ENCODE measurements at regions not wholly inside any gene's neighbourhood (a gene's known extent, or its start where the extent isn't known, plus 50 kb on each side); places are given as distances from the start of the nearest gene placed in this dataset.

DNA sequence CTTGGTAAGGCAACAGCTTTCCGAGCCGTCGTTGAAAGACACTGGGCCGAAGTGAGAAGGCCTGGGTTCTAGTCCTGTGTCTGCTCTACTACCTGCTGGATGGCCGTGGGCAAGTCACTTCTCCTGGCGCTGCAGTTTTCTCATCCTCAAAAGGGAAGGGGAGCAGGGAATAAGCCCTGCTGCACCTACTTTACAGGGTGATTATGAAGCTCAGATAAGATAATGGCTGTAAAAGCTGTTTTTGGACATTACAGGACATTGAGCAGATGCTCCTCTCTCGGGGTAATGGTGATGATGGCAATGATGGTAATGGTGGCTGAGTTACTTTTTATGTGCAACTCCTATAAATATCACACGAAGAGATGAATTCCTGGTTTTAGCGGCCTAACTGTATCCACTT, 152.6 kb downstream of the FAM43A start:
- POLR2A ChIA-PET, result no interaction called here
- no peak for DNase-seq (ENCODE audit: low read depth, low spot score)
- no peak overlapping the region for H3K27ac ChIP-seq (ENCODE audit: low read depth, low read length)
- H3K27me3 ChIP-seq (ENCODE audit: control insufficient read depth, insufficient read depth, low read length), result peaks cover 13% of the 10 kb centered on the region
- TF ChIP-seq, protein P1, sequence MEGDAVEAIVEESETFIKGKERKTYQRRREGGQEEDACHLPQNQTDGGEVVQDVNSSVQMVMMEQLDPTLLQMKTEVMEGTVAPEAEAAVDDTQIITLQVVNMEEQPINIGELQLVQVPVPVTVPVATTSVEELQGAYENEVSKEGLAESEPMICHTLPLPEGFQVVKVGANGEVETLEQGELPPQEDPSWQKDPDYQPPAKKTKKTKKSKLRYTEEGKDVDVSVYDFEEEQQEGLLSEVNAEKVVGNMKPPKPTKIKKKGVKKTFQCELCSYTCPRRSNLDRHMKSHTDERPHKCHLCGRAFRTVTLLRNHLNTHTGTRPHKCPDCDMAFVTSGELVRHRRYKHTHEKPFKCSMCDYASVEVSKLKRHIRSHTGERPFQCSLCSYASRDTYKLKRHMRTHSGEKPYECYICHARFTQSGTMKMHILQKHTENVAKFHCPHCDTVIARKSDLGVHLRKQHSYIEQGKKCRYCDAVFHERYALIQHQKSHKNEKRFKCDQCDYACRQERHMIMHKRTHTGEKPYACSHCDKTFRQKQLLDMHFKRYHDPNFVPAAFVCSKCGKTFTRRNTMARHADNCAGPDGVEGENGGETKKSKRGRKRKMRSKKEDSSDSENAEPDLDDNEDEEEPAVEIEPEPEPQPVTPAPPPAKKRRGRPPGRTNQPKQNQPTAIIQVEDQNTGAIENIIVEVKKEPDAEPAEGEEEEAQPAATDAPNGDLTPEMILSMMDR (IDR thresholded peaks at IDR 0.05; ENCODE audit: low read depth, low read length), result no peak
- H3K9me3 ChIP-seq (ENCODE audit: control insufficient read depth, insufficient read depth, low read length), result no peaks in the 10 kb centered on the region
- no peak overlapping the region for H3K4me3 ChIP-seq (ENCODE audit: low read depth, low read length)
- CTCF ChIA-PET, result no interaction called here

DNA sequence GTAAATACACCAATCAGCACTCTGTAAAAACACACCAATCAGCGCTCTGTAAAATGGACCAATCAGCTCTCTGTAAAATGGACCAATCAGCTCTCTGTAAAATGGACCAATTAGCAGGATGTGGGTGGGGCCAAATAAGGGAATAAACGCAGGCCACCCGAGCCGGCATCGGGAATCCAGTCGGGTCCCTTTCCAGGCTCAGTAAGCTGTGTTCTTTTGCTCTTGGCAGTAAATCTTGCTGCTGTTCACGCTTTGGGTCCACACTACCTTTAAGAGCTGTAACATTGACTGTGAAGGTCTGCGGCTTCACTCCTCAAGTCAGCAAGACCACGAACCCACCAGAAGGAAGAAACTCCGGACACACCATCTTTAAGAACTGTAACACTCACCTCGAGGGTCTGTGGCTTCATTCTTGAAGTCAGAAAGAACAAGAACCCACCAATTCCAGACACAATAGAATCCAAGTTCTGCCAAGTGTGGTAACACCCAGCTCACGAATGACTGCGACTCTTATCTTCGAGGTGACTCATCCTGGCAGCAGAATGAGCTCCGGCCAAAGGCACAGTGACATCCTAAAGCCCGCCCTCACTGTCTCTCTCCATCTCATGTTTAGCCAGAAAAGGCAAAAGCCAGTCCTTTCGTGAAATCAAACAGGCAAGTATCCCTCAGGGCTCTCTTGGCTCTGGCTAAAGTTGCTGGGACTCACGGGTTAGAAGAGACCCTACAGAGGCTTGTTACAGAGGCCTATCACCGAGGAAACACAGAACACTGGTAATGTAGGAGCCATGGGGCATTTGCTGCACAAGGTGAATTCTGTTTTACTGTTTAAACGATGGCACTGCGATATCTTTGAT, 155.2 kb downstream of the FAM43A start:
- no peak overlapping the region for H3K4me3 ChIP-seq (ENCODE audit: low read depth, low read length)
- ChIA-PET POLR2A (no interaction called here), CTCF (no interaction called here)
- no peaks in the 10 kb centered on the region for H3K9me3 ChIP-seq (ENCODE audit: control insufficient read depth, insufficient read depth, low read length)
- no peak overlapping the region for H3K27ac ChIP-seq (ENCODE audit: low read depth, low read length)
- DNase-seq (ENCODE audit: low read depth, low spot score), result no peak
- TF ChIP-seq, protein P1 (IDR thresholded peaks at IDR 0.05; ENCODE audit: low read depth, low read length), result no peak
- peaks cover 9% of the 10 kb centered on the region for H3K27me3 ChIP-seq (ENCODE audit: control insufficient read depth, insufficient read depth, low read length)

DNA sequence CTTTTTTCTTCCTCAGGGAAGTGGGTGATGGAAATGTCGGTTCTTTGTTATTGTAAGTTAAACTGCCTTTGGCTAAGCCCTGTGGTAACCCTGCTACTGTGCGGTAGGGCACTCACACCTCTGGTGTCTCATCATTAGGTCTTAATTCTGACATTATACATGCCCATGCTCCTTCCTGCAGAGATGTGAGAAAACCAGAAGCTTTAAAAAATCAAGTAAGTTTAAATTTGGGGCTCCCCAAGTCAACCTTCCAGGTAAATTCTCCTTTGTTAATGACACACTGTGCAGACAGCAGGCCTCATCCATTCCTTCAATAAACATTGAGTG, 155.8 kb downstream of the FAM43A start:
- ChIA-PET POLR2A (no interaction called here), CTCF (no interaction called here)
- Histone ChIP-seq H3K27me3 (ENCODE audit: control insufficient read depth, insufficient read depth, low read length) (peaks cover 9% of the 10 kb centered on the region), H3K9me3 (ENCODE audit: control insufficient read depth, insufficient read depth, low read length) (no peaks in the 10 kb centered on the region), H3K27ac (ENCODE audit: low read depth, low read length) (no peak overlapping the region), H3K4me3 (ENCODE audit: low read depth, low read length) (no peak overlapping the region)
- TF ChIP-seq, protein P1 (IDR thresholded peaks at IDR 0.05; ENCODE audit: low read depth, low read length), result no peak
- DNase-seq (ENCODE audit: low read depth, low spot score), result no peak

DNA sequence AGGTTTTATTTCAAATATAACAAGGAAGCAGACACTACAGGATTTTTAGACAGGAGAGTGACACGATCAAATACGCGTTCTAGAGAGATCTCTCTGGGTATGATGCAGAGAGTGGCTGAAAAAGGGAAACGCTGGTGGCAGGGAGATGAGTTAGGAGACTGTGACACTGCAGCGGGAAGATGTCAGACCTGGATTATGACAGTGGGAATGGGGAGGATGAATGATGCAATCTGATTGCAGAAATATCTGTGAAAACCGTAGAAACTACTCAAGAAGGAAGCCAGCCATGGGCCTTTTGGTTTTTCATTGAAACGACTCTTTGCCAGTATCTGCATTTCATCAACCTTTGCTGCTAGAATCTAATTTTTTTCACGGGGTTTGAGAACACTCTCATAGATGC, 157.9 kb downstream of the FAM43A start:
- H3K9me3 ChIP-seq (ENCODE audit: control insufficient read depth, insufficient read depth, low read length), result no peaks in the 10 kb centered on the region
- TF ChIP-seq, protein P1 (IDR thresholded peaks at IDR 0.05; ENCODE audit: low read depth, low read length), result no peak
- H3K27me3 ChIP-seq (ENCODE audit: control insufficient read depth, insufficient read depth, low read length), result peaks cover under 1% of the 10 kb centered on the region
- DNase-seq (ENCODE audit: low read depth, low spot score), result no peak
- POLR2A ChIA-PET, result no interaction called here
- H3K4me3 ChIP-seq (ENCODE audit: low read depth, low read length), result no peak overlapping the region
- H3K27ac ChIP-seq (ENCODE audit: low read depth, low read length), result no peak overlapping the region
- CTCF ChIA-PET, result no interaction called here

DNA sequence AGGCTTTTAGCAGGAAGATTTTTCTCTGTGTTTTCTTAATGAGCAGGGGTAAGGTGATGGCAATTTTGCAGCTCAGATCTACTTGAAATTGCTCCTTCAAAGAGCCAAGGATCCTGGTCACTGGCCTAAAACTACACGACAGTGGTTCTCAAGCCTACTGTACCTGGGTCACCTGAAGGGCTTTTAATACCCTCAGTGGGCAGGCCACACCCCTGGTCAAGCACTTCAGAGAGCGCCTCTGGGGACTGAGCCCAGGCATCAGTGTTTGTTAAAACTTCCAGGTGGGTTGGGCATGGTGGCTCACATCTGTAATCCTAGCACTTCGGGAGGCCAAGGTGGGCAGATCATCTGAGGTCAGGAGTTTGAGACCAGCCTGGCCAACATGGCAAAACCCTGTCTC, 158.4 kb downstream of the FAM43A start:
- ChIA-PET POLR2A (no interaction called here), CTCF (no interaction called here)
- DNase-seq (ENCODE audit: low read depth, low spot score), result no peak
- peaks cover 4% of the 10 kb centered on the region for H3K27me3 ChIP-seq (ENCODE audit: control insufficient read depth, insufficient read depth, low read length)
- no peaks in the 10 kb centered on the region for H3K9me3 ChIP-seq (ENCODE audit: control insufficient read depth, insufficient read depth, low read length)
- H3K4me3 ChIP-seq (ENCODE audit: low read depth, low read length), result no peak overlapping the region
- H3K27ac ChIP-seq (ENCODE audit: low read depth, low read length), result no peak overlapping the region
- TF ChIP-seq, protein P1 (IDR thresholded peaks at IDR 0.05; ENCODE audit: low read depth, low read length), result no peak

Data from AG04450 (cell line).